Stromal cell of bone marrow (primary cell): ENCODE measurements at regions not wholly inside any gene's neighbourhood (a gene's known extent, or its start where the extent isn't known, plus 50 kb on each side); places are given as distances from the start of the nearest gene placed in this dataset.

Experiments
- DNase-seq: peaks from one replicate; pipeline ENCODE4 v3.0.0-alpha.2; 2012; ENCODE audit warnings: low read depth

DNA sequence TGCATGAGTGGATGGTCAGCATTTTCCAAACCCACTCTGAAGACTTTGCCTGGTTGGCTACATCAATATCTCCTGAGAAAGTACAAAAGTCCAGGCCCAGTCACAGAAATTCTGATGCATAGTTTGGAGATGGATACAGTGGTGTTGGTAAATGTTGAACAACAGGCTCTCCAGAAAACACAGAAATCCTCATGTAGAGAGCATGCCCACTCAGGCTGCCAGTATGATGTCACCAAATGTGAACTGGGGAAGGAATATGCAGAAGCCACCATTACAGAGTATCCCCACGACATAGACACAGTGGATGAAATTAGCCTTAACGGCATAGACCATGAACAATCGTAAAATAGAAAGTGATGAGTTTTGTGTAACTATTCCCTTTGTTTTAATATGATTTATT is 97.1 kb upstream of the NXT1 start:
- no peak for DNase-seq

DNA sequence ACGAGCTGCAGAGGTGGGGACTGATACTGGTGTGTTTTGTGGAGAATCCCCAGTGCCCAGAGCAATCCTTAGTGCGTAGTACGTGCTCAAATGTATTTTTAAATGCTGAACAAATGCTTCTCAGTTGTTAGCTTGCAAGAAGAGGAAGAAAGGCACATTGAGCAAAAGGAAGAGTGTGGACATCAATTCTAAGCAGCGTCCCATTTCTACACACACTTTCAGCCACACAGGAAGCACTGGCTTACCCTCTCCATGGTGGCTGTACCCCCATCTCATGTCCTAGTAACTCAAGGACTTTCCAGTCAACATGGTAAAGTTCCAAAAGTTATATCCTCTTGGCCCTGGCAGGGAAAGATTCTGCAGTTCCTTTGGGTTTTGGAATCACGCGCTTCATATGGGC is 98.8 kb upstream of the NXT1 start:
- no peak for DNase-seq

DNA sequence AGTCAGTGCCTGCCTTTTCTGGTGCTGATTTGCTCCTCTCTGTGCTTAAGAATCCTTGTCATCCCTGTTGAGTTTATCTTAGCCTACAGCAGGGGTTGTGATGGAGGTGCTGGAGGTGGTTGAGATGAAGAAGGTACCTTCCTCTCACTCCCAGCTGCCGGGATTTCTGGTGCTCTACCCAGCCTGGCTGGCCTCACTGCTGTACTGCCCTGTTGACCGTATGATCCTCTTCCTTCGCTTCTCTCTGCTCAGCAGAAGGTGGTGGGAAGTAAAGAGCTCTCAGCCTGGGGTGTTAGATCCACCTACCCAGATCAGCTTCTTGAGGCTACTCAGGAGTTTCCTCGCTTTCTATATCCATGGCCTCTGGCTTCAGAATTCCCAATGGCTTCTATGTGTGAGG is 101.0 kb upstream of the NXT1 start:
- no peak for DNase-seq

DNA sequence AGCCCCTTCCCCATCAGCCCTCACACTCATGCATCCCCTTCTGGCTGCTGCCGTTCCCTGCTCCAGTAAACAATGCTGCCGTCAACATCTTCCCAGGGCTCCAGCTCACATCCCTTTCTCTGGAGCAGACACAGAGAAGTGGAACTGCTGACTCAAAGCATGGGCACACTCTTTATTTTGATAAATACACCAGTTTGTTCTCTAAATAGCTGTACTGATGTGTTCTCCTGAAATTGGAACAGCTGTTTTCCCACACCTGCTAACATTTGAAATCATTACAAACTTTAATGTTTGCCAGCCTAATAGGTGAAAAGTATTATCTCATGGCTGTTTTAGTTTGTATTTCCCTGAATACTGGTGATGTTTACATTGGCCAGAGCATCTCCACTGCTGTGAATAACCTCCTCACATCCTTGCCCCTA is 102.1 kb upstream of the NXT1 start:
- no peak for DNase-seq

DNA sequence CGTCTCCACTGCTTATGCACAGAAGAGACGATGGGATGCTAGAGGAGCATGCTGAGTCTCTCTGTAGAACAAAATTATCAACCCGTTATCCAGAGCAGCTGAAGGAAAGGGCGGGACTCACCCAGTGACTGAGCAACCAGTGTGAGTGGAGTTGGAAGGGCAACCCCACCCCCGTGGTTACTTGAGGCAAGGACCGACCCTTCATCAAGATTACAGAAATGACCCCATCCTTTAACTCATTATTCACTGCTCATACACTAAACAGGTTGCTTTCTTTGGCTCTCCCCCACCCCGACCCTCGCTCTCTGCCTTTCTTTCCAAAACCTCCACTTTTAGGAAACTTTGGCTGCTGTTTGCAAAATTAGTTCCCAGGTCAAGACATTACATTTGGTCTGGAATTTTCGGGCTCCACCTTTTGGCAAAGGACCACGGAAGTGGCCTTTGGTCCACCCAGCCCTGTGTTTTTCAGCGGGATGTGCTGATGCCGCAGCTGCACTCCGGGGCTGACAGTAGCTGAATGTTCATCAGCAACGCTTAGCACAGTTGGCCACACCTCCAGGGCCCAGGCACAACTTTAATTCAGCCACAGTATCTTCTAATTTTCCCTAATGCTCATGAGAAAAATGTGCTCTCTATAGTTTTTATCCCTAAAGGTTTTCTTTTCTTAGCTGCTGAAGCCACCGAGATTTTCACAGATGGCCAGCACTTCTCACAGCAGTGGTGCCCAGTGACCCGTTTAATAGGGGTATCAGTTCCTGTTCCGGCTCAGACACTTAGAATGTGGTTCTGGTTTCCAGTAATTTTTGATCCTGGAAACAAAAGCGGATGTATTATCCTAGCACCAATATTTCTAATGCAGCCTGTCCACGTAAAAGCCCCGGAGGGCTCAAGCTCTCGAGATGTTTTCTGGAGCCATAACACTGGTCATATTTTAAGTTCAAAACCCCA is 103.6 kb upstream of the NXT1 start:
- no peak for DNase-seq

DNA sequence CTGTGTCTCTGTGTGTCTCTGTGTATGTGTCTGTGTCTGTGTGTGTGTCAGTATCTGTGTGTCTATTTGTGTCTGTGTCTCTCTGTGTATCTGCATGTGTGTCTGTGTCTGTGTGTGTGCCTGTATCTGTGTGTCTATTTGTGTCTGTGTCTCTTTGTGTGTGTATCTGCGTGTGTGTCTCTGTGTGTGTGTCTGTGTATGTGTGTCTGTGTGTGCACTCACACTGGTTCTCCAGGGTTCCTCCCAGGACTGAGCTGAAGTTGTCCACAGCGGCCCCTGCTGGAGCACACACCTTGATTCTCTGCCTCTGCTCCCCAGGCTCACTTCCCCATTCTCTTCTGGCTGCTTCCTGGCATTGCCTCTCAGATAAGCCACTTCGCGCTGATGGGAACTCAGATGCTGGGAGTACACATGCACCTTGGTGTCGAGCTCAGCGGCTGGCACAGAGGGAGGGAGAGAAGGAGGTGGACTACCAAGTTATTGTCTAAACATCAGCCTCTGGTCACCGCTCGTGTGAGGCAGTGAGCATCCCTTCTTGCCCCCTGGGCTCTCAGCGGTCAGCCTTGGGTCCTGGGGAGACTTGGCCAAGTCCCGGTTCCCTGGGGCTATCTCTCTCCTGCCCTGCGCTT is 104.9 kb upstream of the NXT1 start:
- DNase-seq = no peak

DNA sequence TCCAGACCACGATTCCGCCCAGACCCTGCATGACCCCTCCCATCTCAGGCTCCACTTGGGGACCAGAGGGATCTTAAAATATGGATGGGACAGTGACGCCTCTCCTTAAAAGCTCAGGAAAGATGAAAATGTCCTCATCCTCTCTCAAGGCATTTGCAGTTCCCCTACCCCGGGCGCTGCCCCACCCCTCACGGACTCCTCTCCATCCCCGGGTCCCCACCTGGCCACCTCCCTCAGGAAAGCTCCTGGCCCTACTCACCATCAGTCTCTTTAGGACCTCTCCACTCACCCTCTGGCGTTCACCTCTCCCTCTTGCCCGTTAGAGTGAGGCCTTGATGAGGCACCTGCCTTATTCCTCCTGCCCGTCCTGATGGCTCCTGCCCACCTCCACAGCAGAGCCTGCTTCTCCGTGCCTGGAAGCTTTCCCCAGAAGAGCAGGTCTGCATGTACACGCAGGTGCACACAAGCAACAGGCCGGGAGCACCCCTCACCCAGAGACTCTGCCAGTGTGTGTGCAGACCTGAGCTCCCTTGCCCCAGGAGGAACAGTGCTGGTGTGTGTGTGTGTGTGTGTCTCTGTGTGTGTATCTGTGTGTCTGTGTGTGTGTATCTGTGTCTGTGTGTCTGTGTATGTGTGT is 105.6 kb upstream of the NXT1 start:
- no peak for DNase-seq

DNA sequence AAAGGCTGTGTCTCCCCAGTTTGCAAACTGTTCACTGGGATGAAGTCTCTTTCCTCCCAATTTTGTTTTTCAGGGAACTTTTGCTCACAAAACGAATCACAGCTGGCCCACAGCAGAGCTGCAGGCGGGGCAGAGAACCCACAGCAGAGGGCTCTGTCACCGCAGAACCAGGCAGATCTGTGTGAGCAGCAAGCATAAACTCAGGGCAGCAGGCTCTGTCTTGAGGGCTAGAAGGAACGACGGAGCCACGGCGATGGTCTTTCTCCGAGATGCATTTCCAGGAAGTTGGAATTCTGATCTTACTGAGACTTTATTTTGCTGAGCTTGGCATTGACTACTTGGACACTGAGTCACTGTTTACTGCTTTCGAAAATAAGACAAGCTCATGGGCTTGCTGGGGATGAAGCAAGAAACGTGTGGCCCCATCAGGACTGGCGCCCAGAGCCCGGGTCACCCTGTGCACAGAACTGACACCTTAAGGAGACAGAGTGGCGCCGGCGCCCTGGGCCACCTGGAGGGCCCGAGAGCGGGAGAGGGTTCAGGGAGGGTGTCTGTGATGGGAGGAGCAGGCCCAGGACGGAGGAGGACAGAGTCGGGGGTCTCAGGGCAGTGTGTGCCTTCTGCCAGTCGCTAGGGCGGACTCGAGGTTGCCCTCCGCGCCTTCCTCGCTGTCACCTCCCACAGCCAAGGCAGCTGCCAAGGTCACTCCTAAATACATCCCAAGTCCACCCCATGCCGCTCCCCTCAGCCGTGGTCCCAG is 106.3 kb upstream of the NXT1 start:
- DNase-seq = no peak

DNA sequence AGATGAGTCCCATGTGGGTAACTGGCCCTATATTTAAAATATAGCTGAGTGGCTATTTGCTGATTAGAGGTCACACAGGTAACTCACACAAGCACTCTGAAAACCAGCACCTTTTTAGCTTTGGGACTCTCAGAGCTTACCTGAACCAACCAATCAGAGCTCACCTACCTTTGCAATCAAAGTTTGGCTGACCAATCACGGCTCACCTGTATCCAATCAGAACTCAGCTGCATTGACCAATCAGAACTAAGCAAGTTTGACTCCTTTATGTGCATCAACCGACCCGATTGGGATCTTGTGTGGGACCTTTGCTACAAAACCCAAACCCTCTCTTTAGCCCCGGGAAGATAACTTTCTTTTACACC is 106.8 kb upstream of the NXT1 start:
- no peak for DNase-seq

DNA sequence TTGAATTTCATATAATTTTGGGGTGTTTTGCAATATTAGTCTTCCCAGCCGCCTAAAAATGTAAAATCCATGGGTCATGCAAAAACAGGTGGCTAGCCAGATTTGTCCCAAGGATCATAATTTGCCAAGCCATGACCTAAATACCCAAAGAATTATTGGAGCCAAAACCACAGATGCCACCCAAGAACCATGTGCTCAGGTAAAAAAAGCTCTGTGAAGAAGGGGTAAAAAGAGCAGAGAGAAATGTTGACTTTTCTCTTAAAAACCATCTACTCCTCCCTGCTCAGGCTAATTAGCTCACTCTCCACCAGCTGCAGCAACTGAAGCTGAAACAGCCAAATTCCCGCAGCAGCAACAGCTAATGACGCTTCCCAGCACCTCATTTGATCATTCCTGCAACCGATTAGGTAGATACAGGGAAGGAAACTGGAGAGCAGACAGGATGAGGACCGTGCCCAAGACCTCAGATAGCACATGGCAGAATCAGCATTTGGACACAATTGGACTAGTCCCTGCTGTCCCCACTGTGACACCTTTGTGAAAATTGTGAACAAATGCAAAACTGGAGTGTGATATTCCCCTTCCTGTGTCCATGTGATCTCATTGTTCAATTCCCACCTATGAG is 107.9 kb upstream of the NXT1 start:
- DNase-seq = no peak

DNA sequence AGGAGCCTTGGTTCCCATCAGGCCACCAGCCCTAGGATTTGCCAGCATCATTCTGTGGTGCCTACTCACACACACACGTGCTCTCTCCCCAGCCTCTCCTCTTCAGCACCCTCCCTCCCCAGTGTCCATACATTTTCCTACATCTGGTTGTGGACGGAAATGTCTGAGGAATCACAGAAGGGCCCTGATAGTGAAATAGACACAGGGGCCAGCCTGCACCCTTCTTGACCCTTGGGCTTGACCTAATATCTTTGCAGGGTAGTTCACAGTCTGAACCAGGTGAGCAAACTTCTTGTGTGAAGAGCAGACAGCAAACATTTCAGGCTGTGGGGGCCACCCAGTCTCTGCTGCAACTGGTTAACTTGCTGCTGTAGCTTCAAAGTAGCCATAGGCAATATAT is 108.5 kb upstream of the NXT1 start:
- DNase-seq = no peak

DNA sequence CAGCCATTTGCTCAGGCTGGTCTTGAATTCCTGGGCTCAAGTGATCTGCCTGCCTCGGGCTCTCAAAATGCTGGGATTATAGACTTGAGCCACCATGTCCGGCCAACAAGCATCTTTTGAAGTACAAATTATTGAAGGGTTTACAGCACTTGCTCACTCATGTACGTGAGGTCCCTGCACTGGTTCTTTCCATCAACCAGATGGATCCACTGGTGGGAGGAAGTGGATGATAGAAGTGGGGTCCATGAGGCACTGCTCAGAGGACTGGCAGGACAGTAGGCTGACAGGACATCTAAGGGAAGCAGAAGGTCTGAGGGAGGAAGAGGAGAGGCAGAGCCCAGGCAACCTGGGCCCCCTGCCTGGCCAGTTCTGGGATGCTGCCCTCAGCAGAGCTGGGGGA is 109.2 kb upstream of the NXT1 start:
- no peak for DNase-seq

DNA sequence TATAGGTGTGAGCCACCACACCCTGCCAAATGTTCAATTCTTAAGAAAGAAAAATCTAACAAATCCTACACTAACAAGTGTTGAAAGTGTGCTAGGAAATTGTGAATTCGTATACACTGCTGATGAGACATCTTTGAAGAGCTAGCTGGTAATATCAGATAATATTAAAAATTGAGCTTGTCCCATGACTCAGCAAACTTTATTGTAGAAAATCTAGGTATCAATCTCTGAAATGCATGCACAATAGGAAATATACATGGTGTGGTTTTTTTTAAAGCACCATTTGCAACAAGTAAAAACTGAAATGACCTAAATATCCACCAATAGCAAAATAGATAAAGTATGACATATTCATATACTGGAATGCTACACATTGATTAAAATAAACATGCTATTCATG is 110.1 kb upstream of the NXT1 start:
- no peak for DNase-seq

DNA sequence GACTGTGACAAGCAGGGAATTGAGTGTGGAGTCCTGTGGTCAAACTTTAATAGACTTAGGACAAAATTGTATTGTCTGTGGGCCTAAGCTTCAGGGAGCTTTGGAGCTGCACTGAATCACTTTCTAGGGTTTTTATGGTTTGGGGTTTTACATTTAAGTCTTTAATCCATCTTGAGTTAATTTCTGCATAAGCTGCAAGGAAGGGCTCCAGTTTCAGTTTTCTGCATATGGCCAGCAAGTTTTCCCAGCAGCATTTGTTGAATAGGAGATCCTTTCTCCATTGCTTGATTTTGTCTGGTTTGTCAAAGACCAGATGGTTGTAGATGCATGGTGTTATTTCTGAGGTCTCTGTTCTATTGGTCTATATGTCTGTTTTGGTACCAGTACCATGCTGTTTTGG is 113.4 kb upstream of the NXT1 start:
- DNase-seq = no peak

DNA sequence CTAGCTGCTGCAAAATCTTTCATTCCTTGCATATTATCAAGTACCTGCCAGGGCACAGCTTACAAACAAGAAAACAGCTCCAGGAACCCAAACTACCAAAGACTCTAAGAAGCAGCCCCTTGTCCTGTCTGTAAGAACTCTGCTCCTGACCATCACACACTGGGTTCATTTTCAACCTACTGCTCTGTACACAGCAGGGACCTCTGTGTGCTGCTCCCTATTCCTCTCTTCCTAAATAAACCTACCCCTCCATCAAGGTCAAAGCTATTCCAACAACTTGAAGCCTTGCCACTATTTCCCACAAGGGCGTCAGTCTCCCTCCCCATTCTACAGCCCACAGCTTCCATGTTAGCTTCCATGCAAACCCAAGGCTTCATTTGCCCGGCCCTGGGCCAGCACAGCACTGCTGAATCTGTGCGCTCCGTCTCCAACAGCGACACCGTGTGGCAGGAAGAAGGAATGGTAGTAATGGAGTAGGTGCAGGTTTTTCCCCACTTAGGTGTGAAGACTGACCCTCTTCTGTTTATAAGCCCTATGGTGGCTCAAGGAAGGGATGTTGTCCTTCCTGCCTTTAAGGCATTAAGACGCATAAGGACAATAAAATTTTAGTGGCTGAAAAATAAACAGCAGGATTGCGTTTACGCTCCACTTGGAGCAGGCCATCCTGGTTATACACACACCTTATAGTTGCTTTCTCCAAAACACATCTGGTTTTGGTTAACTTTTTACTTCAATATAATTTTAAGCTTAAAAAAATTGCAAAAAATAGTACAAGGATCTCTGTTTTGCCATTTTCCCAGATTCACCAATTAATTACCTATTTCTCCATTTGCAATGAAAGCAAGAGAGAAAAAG is 115.2 kb upstream of the NXT1 start:
- DNase-seq = no peak

DNA sequence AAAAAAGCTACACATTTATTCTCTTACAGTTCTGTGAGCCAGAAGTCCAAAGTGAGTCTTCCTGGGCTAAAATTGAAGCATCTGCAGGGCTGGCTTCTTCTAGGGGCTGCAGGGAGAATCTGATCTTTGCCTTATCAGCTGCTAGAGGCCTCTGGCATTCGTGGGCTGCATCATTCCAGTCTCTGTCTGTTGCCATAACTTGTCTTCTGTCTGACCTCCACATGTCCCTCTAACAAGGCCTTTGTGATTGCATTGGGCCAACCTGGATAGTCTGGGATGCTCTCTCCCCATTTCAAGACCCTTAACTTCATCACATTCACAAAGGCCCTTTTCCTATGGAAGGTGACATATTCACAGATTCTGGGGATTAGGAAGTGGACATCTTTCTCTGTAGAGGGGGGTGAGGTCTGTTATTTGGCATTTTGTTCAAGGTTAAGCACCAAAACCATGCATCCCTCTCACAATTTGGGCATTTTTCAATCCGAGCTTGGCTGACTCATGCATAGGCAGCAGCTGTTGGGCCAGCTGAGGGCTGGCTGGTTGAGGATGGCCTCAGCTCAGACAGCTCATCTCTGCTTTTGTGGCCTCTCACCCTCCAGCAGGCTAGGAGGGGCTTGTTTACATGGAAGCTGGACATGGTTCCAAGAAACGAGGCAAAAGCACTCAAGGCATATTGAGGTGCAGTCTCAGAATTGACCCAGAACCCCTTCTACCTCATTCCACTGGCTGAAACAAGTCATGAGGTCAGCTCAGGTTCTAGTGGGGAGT is 116.1 kb upstream of the NXT1 start:
- no peak for DNase-seq

DNA sequence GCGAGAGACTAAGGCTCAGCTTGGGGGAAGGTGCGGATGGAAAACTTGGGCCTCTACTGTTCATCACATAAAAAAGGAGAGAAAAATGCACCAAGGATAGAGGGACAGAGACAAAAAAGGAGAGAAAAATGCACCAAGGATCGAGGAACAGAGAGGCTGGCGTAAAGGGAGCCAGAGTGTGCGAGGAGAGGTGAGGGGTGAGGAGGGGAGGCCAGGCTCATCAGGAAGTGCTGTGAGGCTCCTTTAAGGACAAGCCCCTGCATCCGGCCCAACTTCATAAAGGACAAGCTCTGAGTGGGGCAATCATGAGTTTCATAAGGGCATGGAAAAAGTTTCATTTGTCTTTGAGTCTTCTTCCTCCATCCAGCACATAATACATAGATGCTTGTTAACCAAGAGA is 117.2 kb upstream of the NXT1 start:
- no peak for DNase-seq

DNA sequence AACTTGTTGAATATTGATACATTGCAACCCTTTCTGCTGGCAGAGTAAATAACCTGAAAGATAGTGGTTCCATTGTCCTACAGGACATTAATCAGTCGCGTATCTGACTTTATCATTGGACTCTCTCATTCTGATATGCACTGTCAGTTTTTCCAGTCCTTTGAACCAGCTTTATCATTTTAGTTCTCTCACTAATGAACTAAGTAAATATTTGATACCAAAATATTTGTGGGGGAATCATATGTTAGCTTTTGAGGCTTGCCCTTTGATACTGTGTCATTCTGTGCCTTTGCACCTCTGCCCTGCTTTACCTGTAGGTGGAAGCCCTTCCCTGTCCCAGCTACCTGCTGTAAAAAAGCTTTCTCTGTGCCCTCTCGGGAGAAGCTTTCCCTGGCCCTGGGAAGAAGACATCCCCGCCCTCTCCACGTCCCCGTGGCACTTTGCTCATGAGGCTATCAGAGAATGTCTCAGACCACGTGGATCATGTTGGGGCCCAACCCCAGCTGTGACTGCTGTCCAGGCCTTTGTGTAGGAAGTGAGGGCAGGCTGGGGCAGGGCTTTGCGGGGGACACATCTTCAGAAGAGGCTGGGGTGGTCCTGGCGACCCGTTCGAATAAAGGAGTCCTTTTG is 117.8 kb upstream of the NXT1 start:
- DNase-seq = no peak

DNA sequence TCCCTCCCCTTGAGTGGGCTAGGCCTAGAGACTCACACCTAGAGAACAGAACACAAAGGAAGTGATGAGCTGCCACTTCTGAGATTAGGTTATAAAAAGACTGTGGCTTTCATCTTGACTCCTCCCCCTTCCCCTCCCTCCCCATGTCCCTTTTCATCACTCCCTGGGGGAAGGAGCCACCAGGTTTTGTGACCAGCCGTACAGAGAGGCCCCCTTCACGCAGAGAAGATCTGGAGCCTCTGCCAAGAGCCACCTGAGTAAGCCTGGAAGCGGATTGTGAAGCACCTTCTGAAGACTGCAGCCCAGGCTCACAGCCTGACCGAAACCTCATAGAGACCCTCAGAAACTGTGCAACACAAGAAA is 118.4 kb upstream of the NXT1 start:
- no peak for DNase-seq
